ENCODE measurements at regions not wholly inside any gene's neighbourhood (a gene's known extent, or its start where the extent isn't known, plus 50 kb on each side); places are given as distances from the start of the nearest gene placed in this dataset.

DNA sequence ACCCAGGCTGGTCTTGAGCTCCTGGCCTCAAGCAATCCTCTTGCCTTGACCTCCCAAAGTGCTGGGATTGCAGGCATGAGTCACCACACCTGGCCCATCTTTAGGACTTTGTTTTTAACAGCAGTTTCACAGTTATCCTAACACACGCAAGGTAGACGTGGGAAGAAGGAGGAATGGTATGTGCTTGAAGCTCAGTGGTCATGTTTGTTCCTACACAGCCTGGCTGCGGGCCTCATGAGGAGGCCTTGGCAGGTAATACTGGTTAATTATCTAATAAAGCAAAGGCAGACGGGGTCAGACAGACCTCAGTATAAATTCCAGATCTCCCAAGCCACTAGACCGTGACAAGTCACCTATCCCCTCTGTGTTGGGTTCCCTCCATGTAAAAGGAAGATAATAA, 271.8 kb downstream of the PCNX1 start:
- no peak overlapping the region for H3K4me3 ChIP-seq (ENCODE audit: control insufficient read depth, low read depth, low read length)
- no peak for DNase-seq (ENCODE audit: low read depth)
- TF ChIP-seq, protein P1, sequence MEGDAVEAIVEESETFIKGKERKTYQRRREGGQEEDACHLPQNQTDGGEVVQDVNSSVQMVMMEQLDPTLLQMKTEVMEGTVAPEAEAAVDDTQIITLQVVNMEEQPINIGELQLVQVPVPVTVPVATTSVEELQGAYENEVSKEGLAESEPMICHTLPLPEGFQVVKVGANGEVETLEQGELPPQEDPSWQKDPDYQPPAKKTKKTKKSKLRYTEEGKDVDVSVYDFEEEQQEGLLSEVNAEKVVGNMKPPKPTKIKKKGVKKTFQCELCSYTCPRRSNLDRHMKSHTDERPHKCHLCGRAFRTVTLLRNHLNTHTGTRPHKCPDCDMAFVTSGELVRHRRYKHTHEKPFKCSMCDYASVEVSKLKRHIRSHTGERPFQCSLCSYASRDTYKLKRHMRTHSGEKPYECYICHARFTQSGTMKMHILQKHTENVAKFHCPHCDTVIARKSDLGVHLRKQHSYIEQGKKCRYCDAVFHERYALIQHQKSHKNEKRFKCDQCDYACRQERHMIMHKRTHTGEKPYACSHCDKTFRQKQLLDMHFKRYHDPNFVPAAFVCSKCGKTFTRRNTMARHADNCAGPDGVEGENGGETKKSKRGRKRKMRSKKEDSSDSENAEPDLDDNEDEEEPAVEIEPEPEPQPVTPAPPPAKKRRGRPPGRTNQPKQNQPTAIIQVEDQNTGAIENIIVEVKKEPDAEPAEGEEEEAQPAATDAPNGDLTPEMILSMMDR (IDR thresholded peaks at IDR 0.05; ENCODE audit: control insufficient read depth, insufficient read depth, low read depth, low read length, missing control alignments): no peak

DNA sequence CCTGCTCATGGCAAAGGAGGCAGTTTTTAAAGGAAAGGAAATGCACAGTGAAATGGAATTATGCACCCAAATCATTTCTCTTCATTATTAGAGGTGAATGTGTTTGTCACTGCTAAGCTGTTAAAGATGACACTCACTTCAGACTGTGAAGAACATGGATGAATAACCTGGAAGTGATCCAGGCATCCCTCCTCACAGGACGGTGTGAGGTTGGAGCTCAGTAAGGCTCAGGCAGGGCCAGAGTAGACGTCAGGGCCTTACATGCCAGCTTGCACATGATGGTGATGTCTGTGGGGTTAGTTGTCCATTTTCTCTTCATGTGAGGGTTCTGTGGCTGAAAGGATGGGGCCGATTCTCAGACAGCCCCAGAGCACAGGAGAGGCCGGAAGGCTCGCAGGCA, 273.1 kb downstream of the PCNX1 start:
- H3K4me3 ChIP-seq (ENCODE audit: control insufficient read depth, low read depth, low read length): no peak overlapping the region
- DNase-seq (ENCODE audit: low read depth): no peak
- TF ChIP-seq, protein P1 (IDR thresholded peaks at IDR 0.05; ENCODE audit: control insufficient read depth, insufficient read depth, low read depth, low read length, missing control alignments): no peak

DNA sequence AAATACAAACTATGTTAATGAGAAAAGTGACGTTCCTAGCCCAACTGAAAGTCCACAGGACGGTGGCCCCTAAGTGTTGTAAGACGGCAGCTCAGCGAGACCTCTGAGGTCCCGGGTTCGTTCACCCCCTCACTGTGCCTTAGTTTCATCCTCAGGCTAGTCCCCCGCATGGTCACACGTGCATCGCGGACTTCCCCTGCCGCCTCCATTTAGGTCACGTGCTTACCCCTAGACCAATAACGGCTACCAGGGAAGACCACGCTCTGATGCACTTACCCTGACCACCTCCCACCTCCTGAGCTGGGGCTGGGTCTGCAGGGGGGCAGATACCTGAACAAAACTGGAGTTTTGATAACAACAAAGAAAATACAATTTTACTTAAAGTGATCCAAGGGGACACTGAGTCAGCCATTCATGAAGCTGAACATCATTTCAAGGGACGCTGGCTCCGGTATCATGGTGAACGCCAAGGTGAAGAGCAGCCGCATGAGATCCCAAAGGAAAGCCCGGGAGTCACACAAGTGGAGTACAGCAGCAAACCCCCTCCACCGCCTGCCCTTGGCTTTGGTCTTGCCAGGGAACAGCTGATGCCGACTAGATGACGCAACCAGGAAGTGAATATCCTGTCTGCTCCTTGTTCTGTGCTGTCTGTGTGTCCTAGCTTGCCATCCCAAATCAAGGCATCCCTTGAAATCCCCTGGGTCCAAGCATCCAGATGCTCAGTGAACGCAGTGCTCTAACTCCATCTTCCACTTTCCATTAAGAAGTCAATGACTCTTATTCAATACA, 274.1 kb downstream of the PCNX1 start:
- TF ChIP-seq, protein P1 (IDR thresholded peaks at IDR 0.05; ENCODE audit: control insufficient read depth, insufficient read depth, low read depth, low read length, missing control alignments): no peak
- no peak overlapping the region for H3K4me3 ChIP-seq (ENCODE audit: control insufficient read depth, low read depth, low read length)
- no peak for DNase-seq (ENCODE audit: low read depth)

DNA sequence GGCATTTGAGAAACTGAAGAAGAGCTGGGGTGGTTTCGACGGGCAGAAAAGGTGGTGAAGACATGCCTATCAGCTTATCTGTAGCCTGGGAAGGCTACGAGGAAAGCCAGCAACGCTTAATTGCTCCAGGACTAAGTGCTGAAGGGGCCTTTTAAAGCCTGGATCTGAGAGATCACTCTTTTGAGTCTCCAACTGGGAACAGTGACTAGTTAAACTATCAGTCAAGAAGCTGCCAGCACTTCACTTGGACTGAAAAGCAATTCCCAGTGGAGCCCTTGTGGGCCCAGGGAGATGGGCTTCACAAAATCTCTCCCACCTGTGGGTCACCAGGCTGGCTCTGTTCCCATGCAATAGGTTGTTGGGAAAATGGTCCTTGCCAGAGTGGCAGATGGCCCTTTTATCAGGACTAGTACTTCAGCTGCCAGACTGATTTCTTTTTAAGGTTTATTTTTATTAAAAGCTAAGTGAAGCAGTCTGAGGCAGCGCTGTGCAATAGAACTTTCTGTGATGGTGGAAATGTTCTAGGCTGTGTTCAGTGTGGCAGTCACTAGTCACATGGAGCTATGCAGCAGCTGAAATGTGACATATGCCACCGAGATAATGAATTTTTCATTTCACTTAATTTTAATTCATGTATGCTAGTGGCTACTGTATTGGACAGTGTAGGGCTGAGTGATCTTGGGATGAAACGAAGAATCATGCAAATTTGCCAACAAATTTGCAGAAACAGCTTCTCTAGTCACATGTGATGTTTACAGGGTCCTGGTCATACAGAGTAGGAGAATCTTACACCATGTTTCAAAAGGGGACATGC, 276.8 kb downstream of the PCNX1 start:
- H3K4me3 ChIP-seq (ENCODE audit: control insufficient read depth, low read depth, low read length): no peak overlapping the region
- TF ChIP-seq, protein P1 (IDR thresholded peaks at IDR 0.05; ENCODE audit: control insufficient read depth, insufficient read depth, low read depth, low read length, missing control alignments): no peak
- DNase-seq (ENCODE audit: low read depth): no peak

DNA sequence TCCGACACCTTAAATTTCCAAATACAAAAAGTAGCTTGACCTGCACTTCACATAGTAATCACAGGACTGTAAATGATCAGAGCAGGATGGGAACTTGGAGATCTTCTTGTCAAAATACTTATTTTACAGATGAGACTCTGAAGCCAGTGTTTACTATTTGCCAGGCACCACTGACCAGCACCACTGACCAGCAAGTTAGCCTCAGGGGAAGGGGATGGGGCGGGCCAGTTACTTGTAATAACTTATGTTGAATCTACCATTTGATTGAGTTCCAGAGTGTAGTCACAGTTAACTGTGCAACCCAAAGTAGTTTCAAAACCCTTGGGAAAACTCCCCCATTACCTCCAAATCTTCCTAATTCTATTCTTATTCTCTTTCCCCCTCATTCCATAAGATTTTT, 278.4 kb downstream of the PCNX1 start:
- DNase-seq (ENCODE audit: low read depth): no peak
- TF ChIP-seq, protein P1 (IDR thresholded peaks at IDR 0.05; ENCODE audit: control insufficient read depth, insufficient read depth, low read depth, low read length, missing control alignments): no peak
- no peak overlapping the region for H3K4me3 ChIP-seq (ENCODE audit: control insufficient read depth, low read depth, low read length)

DNA sequence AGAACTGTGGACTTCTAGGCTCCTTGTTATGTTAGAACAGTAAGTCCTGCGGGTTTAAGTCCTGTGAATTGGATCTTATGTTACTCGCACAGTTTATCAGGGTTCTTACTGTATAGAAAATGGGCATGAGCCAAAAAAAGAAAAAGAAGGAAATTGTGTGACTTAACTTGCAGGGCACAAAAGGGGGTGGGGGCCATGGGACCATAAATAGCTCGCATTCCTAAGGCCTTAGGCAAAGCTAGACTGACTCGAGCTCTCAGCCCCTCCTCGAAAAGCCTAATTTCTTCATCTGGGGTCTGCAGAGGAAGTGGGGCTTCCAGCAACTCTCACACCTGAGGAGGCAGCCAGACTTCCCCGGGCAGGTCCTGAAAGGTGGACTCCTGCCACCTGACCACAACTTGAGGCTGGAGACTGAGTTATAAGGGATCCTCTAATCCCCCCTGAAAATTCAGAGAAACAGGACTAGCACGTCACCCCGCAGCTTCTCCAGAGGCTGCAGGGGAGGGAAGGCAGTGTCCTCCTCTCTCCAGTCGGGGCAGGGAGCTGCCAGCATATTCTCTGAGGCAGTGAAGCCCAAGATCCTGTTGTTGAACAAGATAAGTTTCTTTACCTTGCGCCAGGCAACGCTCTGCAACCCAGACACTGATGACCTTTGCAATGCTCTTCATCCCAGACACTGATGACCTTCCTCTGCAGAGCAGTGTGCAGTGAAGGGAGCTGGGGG, 280.5 kb downstream of the PCNX1 start:
- TF ChIP-seq, protein P1 (IDR thresholded peaks at IDR 0.05; ENCODE audit: control insufficient read depth, insufficient read depth, low read depth, low read length, missing control alignments): no peak
- DNase-seq (ENCODE audit: low read depth): no peak
- no peak overlapping the region for H3K4me3 ChIP-seq (ENCODE audit: control insufficient read depth, low read depth, low read length)

All from AG09309 (cell line).